ENCODE measurements at regions not wholly inside any gene's neighbourhood (a gene's known extent, or its start where the extent isn't known, plus 50 kb on each side); places are given as distances from the start of the nearest gene placed in this dataset.
"Not testable (repeated sequence)": the region's sequence is repeated elsewhere in the genome, so short reads cannot be mapped to it uniquely, and the experiment has no call there.

GRCh38 chr5:99586878-99587277, 658.1 kb upstream of the CHD1 start:
- no peak for DNase-seq (ENCODE audit: low read depth)

GRCh38 chr5:99581204-99581603, 652.4 kb upstream of the CHD1 start:
- not testable (repeated sequence) for DNase-seq (ENCODE audit: low read depth)

GRCh38 chr5:99562937-99563627, 634.3 kb upstream of the CHD1 start:
- DNase-seq (ENCODE audit: low read depth): not testable (repeated sequence)

- DNase-seq (ENCODE audit: low read depth): no peak
Observed at GRCh38 chr5:99553211-99553810, 624.5 kb upstream of the CHD1 start.

- DNase-seq (ENCODE audit: low read depth): no peak
Observed at GRCh38 chr5:99544356-99544755, 615.5 kb upstream of the CHD1 start.

GRCh38 chr5:99543841-99544240, 615.0 kb upstream of the CHD1 start:
- DNase-seq (ENCODE audit: low read depth): peak; percentile 4

- not testable (repeated sequence) for DNase-seq (ENCODE audit: low read depth)
Observed at GRCh38 chr5:99534241-99534640, 605.4 kb upstream of the CHD1 start.

- not testable (repeated sequence) for DNase-seq (ENCODE audit: low read depth)
Observed at GRCh38 chr5:99521666-99522065, 592.9 kb upstream of the CHD1 start.

GRCh38 chr5:99515864-99516490, 587.2 kb upstream of the CHD1 start:
- DNase-seq (ENCODE audit: low read depth): not testable (repeated sequence)

- not testable (repeated sequence) for DNase-seq (ENCODE audit: low read depth)
Observed at GRCh38 chr5:99510237-99510866, 581.5 kb upstream of the CHD1 start.

- not testable (repeated sequence) for DNase-seq (ENCODE audit: low read depth)
Observed at GRCh38 chr5:99509064-99509463, 580.3 kb upstream of the CHD1 start.

- DNase-seq (ENCODE audit: low read depth): not testable (repeated sequence)
Observed at GRCh38 chr5:99495456-99495855, 566.6 kb upstream of the CHD1 start.

- DNase-seq (ENCODE audit: low read depth): not testable (repeated sequence)
Observed at GRCh38 chr5:99478450-99478849, 549.6 kb upstream of the CHD1 start.

- not testable (repeated sequence) for DNase-seq (ENCODE audit: low read depth)
Observed at GRCh38 chr5:99473328-99473727, 544.5 kb upstream of the CHD1 start.

GRCh38 chr5:99471726-99472125, 542.9 kb upstream of the CHD1 start:
- not testable (repeated sequence) for DNase-seq (ENCODE audit: low read depth)

- not testable (repeated sequence) for DNase-seq (ENCODE audit: low read depth)
Observed at GRCh38 chr5:99471178-99471577, 542.4 kb upstream of the CHD1 start.

GRCh38 chr5:99470636-99471035, 541.8 kb upstream of the CHD1 start:
- not testable (repeated sequence) for DNase-seq (ENCODE audit: low read depth)

GRCh38 chr5:99460701-99461100, 531.9 kb upstream of the CHD1 start:
- DNase-seq (ENCODE audit: low read depth): no peak

GRCh38 chr5:99453196-99453595, 524.4 kb upstream of the CHD1 start:
- DNase-seq (ENCODE audit: low read depth): no peak

GRCh38 chr5:99449786-99450185, 521.0 kb upstream of the CHD1 start:
- peak; percentile 30 for DNase-seq (ENCODE audit: low read depth)

- no peak for DNase-seq (ENCODE audit: low read depth)
Observed at GRCh38 chr5:99445805-99446204, 517.0 kb upstream of the CHD1 start.

- DNase-seq (ENCODE audit: low read depth): peak; percentile 14
Observed at GRCh38 chr5:99441235-99441634, 512.4 kb upstream of the CHD1 start.

- no peak for DNase-seq (ENCODE audit: low read depth)
Observed at GRCh38 chr5:99438619-99439018, 509.8 kb upstream of the CHD1 start.
